ENCODE measurements at regions not wholly inside any gene's neighbourhood (a gene's known extent, or its start where the extent isn't known, plus 50 kb on each side); places are given as distances from the start of the nearest gene placed in this dataset.
"Not testable (repeated sequence)": the region's sequence is repeated elsewhere in the genome, so short reads cannot be mapped to it uniquely, and the experiment has no call there.

GRCh38 chr1:232579958-232580941 is 49.7 kb downstream of the SIPA1L2 start:
- peak; percentile 63 for DNase-seq

- no peak for DNase-seq
These were observed 50.5 kb downstream of the SIPA1L2 start for GRCh38 chr1:232579466-232579865.

- DNase-seq, result peak; percentile 43
These were observed 51.2 kb downstream of the SIPA1L2 start for GRCh38 chr1:232578651-232579195.

- DNase-seq, result no peak
These were observed 52.2 kb downstream of the SIPA1L2 start for GRCh38 chr1:232577772-232578171.

GRCh38 chr1:232576537-232576936 is 53.4 kb downstream of the SIPA1L2 start:
- DNase-seq, result no peak

GRCh38 chr1:232575763-232576040 is 54.2 kb downstream of the SIPA1L2 start:
- no peak for DNase-seq

- DNase-seq, result no peak
These were observed 54.8 kb downstream of the SIPA1L2 start for GRCh38 chr1:232574889-232575762.

GRCh38 chr1:232574077-232574476 is 55.9 kb downstream of the SIPA1L2 start:
- no peak for DNase-seq

GRCh38 chr1:232571523-232571922 is 58.4 kb downstream of the SIPA1L2 start:
- DNase-seq, result no peak

- DNase-seq, result no peak
These were observed 59.9 kb downstream of the SIPA1L2 start for GRCh38 chr1:232570007-232570406.

GRCh38 chr1:232569554-232569921 is 60.4 kb downstream of the SIPA1L2 start:
- not testable (repeated sequence) for DNase-seq

- no peak for DNase-seq
These were observed 60.9 kb downstream of the SIPA1L2 start for GRCh38 chr1:232568906-232569553.

GRCh38 chr1:232568331-232568852 is 61.5 kb downstream of the SIPA1L2 start:
- no peak for DNase-seq

GRCh38 chr1:232566093-232566492 is 63.8 kb downstream of the SIPA1L2 start:
- DNase-seq, result no peak

GRCh38 chr1:232562855-232563510 is 67.0 kb downstream of the SIPA1L2 start:
- DNase-seq, result no peak

GRCh38 chr1:232561381-232561780 is 68.6 kb downstream of the SIPA1L2 start:
- DNase-seq, result no peak

- DNase-seq, result no peak
These were observed 69.0 kb downstream of the SIPA1L2 start for GRCh38 chr1:232560940-232561339.

- no peak for DNase-seq
These were observed 71.0 kb downstream of the SIPA1L2 start for GRCh38 chr1:232558954-232559353.

GRCh38 chr1:232557502-232558191 is 72.3 kb downstream of the SIPA1L2 start:
- no peak for DNase-seq

- DNase-seq, result no peak
These were observed 72.8 kb downstream of the SIPA1L2 start for GRCh38 chr1:232557096-232557495.

- no peak for DNase-seq
These were observed 73.6 kb downstream of the SIPA1L2 start for GRCh38 chr1:232556351-232556750.
